Dendritic cell treated with granulocyte-macrophage colony-stimulating factor and Interleukin-4, amounts not matched to agents 40 ng/mL and 50 ng/mL, for 4 days (primary cell): ENCODE measurements at regions not wholly inside any gene's neighbourhood (a gene's known extent, or its start where the extent isn't known, plus 50 kb on each side); places are given as distances from the start of the nearest gene placed in this dataset.
"Not testable (repeated sequence)": the region's sequence is repeated elsewhere in the genome, so short reads cannot be mapped to it uniquely, and the experiment has no call there.

Experiments used
- H3K27ac Mint-ChIP-seq: one replicate; pipeline ENCODE4 v1.8.0; 2022; ENCODE audit warnings: mild to moderate bottlenecking, mixed read lengths
- H3K27me3 Mint-ChIP-seq: one replicate; pipeline ENCODE4 v1.8.0; 2022; ENCODE audit warnings: mild to moderate bottlenecking, mixed read lengths
- H3K36me3 Mint-ChIP-seq: one replicate; pipeline ENCODE4 v1.8.0; 2022; ENCODE audit warnings: low read depth, mixed read lengths
- H3K4me1 Mint-ChIP-seq: one replicate; pipeline ENCODE4 v1.8.0; 2022; ENCODE audit warnings: low read depth, mixed read lengths
- H3K4me3 Mint-ChIP-seq: one replicate; pipeline ENCODE4 v1.8.0; 2022; ENCODE audit warnings: mild to moderate bottlenecking, moderate library complexity, mixed read lengths
- H3K9me3 Mint-ChIP-seq: one replicate; pipeline ENCODE4 v1.8.0; 2022; ENCODE audit warnings: mixed read lengths
- intact Hi-C: fragments of 100-400 bp; cut with micrococcal nuclease; formaldehyde crosslinking; loops from one replicate; pipeline ENCODE4 v1.15.0; 2022

- Mint-ChIP-seq H3K4me3 (no peak overlapping the region), H3K27me3 (no peaks in the 10 kb centered on the region), H3K4me1 (no peaks in the 10 kb centered on the region), H3K27ac (no peak overlapping the region), H3K36me3 (no peaks in the 10 kb centered on the region), H3K9me3 (no peaks in the 10 kb centered on the region)
- intact Hi-C loops, result no loop called here
Measured at GRCh38 chr11:21658654-21659193, 534.2 kb upstream of the ANO5 start.

GRCh38 chr11:21659377-21659776 is 533.5 kb upstream of the ANO5 start:
- H3K36me3 Mint-ChIP-seq, H3K27ac Mint-ChIP-seq, H3K4me3 Mint-ChIP-seq, H3K9me3 Mint-ChIP-seq, H3K4me1 Mint-ChIP-seq, H3K27me3 Mint-ChIP-seq, intact Hi-C loops: not testable (repeated sequence)

- Mint-ChIP-seq H3K4me3 (no peak overlapping the region), H3K9me3 (no peaks in the 10 kb centered on the region), H3K4me1 (no peaks in the 10 kb centered on the region), H3K27me3 (no peaks in the 10 kb centered on the region), H3K27ac (no peak overlapping the region), H3K36me3 (no peaks in the 10 kb centered on the region)
- intact Hi-C loops, result no loop called here
Measured at GRCh38 chr11:21659961-21660360, 532.9 kb upstream of the ANO5 start.

GRCh38 chr11:21675049-21675616 is 517.8 kb upstream of the ANO5 start:
- no peaks in the 10 kb centered on the region for H3K36me3 Mint-ChIP-seq

GRCh38 chr11:21687643-21688042 is 505.2 kb upstream of the ANO5 start:
- H3K4me1 Mint-ChIP-seq, result no peaks in the 10 kb centered on the region
- H3K27me3 Mint-ChIP-seq, result no peaks in the 10 kb centered on the region
- H3K36me3 Mint-ChIP-seq, result no peaks in the 10 kb centered on the region
- peaks cover 12% of the 10 kb centered on the region for H3K9me3 Mint-ChIP-seq
- intact Hi-C loops, result no loop called here
- H3K27ac Mint-ChIP-seq, result no peak overlapping the region
- H3K4me3 Mint-ChIP-seq, result no peak overlapping the region

More at GRCh38 chr11:21675049-21675616, 517.8 kb upstream of the ANO5 start:
- Mint-ChIP-seq H3K27ac (no peak overlapping the region), H3K4me1 (no peaks in the 10 kb centered on the region), H3K4me3 (no peak overlapping the region), H3K9me3 (peaks cover 16% of the 10 kb centered on the region), H3K27me3 (no peaks in the 10 kb centered on the region)
- intact Hi-C loops, result no loop called here

GRCh38 chr11:21704539-21704938 is 488.3 kb upstream of the ANO5 start:
- H3K27ac Mint-ChIP-seq, result no peak overlapping the region
- intact Hi-C loops, result no loop called here
- H3K36me3 Mint-ChIP-seq, result no peaks in the 10 kb centered on the region
- no peaks in the 10 kb centered on the region for H3K9me3 Mint-ChIP-seq
- H3K27me3 Mint-ChIP-seq, result no peaks in the 10 kb centered on the region
- no peak overlapping the region for H3K4me3 Mint-ChIP-seq
- peaks cover 10% of the 10 kb centered on the region for H3K4me1 Mint-ChIP-seq

- no peak overlapping the region for H3K27ac Mint-ChIP-seq
- intact Hi-C loops, result no loop called here
Measured at GRCh38 chr11:21707116-21707739, 485.7 kb upstream of the ANO5 start.

GRCh38 chr11:21710809-21711208 is 482.1 kb upstream of the ANO5 start:
- intact Hi-C loops, result no loop called here
- Mint-ChIP-seq H3K9me3 (no peaks in the 10 kb centered on the region), H3K36me3 (no peaks in the 10 kb centered on the region), H3K4me1 (peaks cover 10% of the 10 kb centered on the region), H3K27ac (no peak overlapping the region), H3K27me3 (no peaks in the 10 kb centered on the region), H3K4me3 (no peak overlapping the region)

More at GRCh38 chr11:21707116-21707739, 485.7 kb upstream of the ANO5 start:
- no peaks in the 10 kb centered on the region for H3K27me3 Mint-ChIP-seq
- peaks cover 10% of the 10 kb centered on the region for H3K4me1 Mint-ChIP-seq
- no peaks in the 10 kb centered on the region for H3K36me3 Mint-ChIP-seq
- no peak overlapping the region for H3K4me3 Mint-ChIP-seq
- H3K9me3 Mint-ChIP-seq, result no peaks in the 10 kb centered on the region

- Mint-ChIP-seq H3K36me3 (no peaks in the 10 kb centered on the region), H3K27ac (no peak overlapping the region), H3K9me3 (no peaks in the 10 kb centered on the region), H3K27me3 (no peaks in the 10 kb centered on the region), H3K4me1 (peaks cover 10% of the 10 kb centered on the region), H3K4me3 (no peak overlapping the region)
- intact Hi-C loops, result no loop called here
Measured at GRCh38 chr11:21711341-21711740, 481.5 kb upstream of the ANO5 start.

GRCh38 chr11:21723678-21724077 is 469.2 kb upstream of the ANO5 start:
- Mint-ChIP-seq H3K27ac (no peak overlapping the region), H3K9me3 (peaks cover 5% of the 10 kb centered on the region), H3K4me3 (no peak overlapping the region), H3K36me3 (no peaks in the 10 kb centered on the region), H3K27me3 (no peaks in the 10 kb centered on the region), H3K4me1 (no peaks in the 10 kb centered on the region)
- intact Hi-C loops, result no loop called here

- H3K36me3 Mint-ChIP-seq, result no peaks in the 10 kb centered on the region
- intact Hi-C loops, result no loop called here
Measured at GRCh38 chr11:21727102-21727501, 465.8 kb upstream of the ANO5 start.

GRCh38 chr11:21736404-21736803 is 456.5 kb upstream of the ANO5 start:
- Mint-ChIP-seq H3K27ac (no peak overlapping the region), H3K36me3 (no peaks in the 10 kb centered on the region), H3K4me1 (no peaks in the 10 kb centered on the region), H3K4me3 (no peak overlapping the region), H3K27me3 (no peaks in the 10 kb centered on the region), H3K9me3 (peaks cover 19% of the 10 kb centered on the region)
- intact Hi-C loops, result no loop called here

More at GRCh38 chr11:21727102-21727501, 465.8 kb upstream of the ANO5 start:
- no peak overlapping the region for H3K4me3 Mint-ChIP-seq
- peaks cover 16% of the 10 kb centered on the region for H3K9me3 Mint-ChIP-seq
- no peaks in the 10 kb centered on the region for H3K4me1 Mint-ChIP-seq
- no peak overlapping the region for H3K27ac Mint-ChIP-seq
- no peaks in the 10 kb centered on the region for H3K27me3 Mint-ChIP-seq

GRCh38 chr11:21752475-21753243 is 440.2 kb upstream of the ANO5 start:
- H3K27me3 Mint-ChIP-seq, H3K36me3 Mint-ChIP-seq, H3K4me3 Mint-ChIP-seq, intact Hi-C loops, H3K4me1 Mint-ChIP-seq, H3K27ac Mint-ChIP-seq: not testable (repeated sequence)
- H3K9me3 Mint-ChIP-seq, result peaks cover 32% of the 10 kb centered on the region

- H3K4me3 Mint-ChIP-seq, H3K4me1 Mint-ChIP-seq, H3K27me3 Mint-ChIP-seq, intact Hi-C loops, H3K36me3 Mint-ChIP-seq, H3K27ac Mint-ChIP-seq: not testable (repeated sequence)
- H3K9me3 Mint-ChIP-seq, result peaks cover 34% of the 10 kb centered on the region
Measured at GRCh38 chr11:21753244-21753767, 439.6 kb upstream of the ANO5 start.
